Neural cell (in vitro differentiated cells): ENCODE measurements at regions not wholly inside any gene's neighbourhood (a gene's known extent, or its start where the extent isn't known, plus 50 kb on each side); places are given as distances from the start of the nearest gene placed in this dataset.

Source experiments
- EP300 ChIP-seq: fragments of 450-650 bp; conservative IDR thresholded peaks from 2 replicates; pipeline ENCODE4 v1.6.1; 2014; ENCODE audit warnings: antibody characterized with exemption, mild to moderate bottlenecking, moderate library complexity; ENCODE audit not compliant: poor library complexity, severe bottlenecking
- EZH2 ChIP-seq: fragments of 200-600, 300-800 bp; shearing (Covaris generic), sonication (generic); IDR thresholded peaks from 2 replicates; pipeline ENCODE4 v1.6.1; 2014; ENCODE audit warnings: antibody characterized with exemption, low read length, borderline replicate concordance, mild to moderate bottlenecking; ENCODE audit not compliant: insufficient read depth, poor library complexity, severe bottlenecking
- POLR2AphosphoS5 ChIP-seq: IDR thresholded peaks from 2 replicates; pipeline ENCODE4 v1.6.1; 2012
- RAD21 ChIP-seq: fragments of 450-650 bp; conservative IDR thresholded peaks from 2 replicates; pipeline ENCODE4 v1.6.1; 2014; ENCODE audit warnings: antibody characterized with exemption, mild to moderate bottlenecking, moderate library complexity
- REST ChIP-seq: IDR thresholded peaks from 2 replicates; pipeline ENCODE4 v1.6.1; 2012; ENCODE audit warnings: borderline replicate concordance
- SMC3 ChIP-seq: fragments of 450-650 bp; conservative IDR thresholded peaks from 2 replicates; pipeline ENCODE4 v1.6.1; 2014; ENCODE audit warnings: antibody characterized with exemption, mild to moderate bottlenecking, moderate library complexity; ENCODE audit not compliant: poor library complexity
- TF ChIP-seq, protein P1 (sequence below): fragments of 450-650 bp; IDR thresholded peaks from 2 replicates; pipeline ENCODE4 v1.5.1; 2014; ENCODE audit warnings: antibody characterized with exemption, mild to moderate bottlenecking, moderate library complexity; ENCODE audit not compliant: poor library complexity, severe bottlenecking

DNA sequence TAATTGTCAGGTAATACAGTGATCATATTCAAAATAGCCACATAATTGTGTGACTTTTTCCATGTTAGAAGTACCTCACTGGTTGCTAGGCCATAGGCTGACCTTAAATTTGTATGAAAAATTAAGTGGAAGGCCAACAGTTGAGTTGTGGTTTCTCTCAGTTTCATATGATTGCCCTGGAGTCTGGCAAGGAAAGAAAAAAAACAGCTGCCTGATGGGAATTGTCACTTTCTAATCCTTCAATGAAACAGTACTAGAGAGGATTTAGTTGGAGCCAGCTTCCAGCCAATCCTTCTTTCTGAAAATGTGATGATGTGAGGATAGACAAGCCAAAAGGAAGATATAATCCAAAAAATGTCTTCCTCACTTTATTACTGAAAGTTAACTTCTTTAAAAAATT, 113.6 kb downstream of the ALX1 start:
- TF ChIP-seq, protein P1, sequence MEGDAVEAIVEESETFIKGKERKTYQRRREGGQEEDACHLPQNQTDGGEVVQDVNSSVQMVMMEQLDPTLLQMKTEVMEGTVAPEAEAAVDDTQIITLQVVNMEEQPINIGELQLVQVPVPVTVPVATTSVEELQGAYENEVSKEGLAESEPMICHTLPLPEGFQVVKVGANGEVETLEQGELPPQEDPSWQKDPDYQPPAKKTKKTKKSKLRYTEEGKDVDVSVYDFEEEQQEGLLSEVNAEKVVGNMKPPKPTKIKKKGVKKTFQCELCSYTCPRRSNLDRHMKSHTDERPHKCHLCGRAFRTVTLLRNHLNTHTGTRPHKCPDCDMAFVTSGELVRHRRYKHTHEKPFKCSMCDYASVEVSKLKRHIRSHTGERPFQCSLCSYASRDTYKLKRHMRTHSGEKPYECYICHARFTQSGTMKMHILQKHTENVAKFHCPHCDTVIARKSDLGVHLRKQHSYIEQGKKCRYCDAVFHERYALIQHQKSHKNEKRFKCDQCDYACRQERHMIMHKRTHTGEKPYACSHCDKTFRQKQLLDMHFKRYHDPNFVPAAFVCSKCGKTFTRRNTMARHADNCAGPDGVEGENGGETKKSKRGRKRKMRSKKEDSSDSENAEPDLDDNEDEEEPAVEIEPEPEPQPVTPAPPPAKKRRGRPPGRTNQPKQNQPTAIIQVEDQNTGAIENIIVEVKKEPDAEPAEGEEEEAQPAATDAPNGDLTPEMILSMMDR = no peak
- TF ChIP-seq EP300 (no peak), REST (no peak), POLR2AphosphoS5 (no peak), EZH2 (no peak), RAD21 (no peak), SMC3 (no peak)
